ENCODE measurements at regions not wholly inside any gene's neighbourhood (a gene's known extent, or its start where the extent isn't known, plus 50 kb on each side); places are given as distances from the start of the nearest gene placed in this dataset.
A peak's percentile ranks its signal among the peaks of the same experiment; 100 is the strongest.

DNA sequence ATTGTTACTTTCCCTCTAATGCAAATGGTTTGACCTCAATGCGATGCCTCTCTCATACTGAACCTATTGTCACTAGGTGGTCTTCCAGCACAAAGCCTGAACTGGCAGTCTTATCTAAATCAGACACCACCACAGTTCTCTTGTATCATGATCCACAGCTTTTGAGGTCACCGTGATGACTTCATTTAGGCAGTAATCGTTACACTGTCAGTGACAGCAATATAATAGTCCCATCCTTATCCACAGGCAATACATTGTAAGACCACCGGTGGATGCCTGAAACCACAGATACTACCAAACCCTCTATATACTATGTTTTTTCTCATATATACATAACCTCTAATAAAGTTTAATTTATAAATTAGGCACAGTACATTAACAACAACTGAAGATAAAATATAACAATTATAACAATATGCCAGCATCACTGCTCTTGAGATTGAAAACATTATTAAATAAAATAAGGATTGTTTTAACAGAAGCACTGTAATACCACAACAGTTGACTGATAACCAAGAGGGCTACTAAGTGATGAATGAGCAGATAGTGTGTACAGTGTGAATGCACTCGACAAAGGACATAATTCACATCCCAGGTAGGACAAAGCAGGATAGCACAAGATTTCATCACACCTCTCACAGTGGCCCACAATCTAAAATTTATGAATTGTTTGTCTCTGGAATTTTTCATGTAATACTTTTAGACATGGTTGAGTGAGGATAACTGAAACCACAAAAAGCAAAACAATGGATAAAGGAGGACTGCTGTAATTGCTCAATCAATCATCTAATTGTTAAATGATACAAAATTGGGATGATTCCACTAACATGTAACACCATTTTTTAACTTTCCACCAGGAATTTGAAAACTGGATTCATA, 419.4 kb downstream of the CENPC start:
- no peak overlapping the region for H3K4me2 ChIP-seq (ENCODE audit: low read length)
- H3K9me3 ChIP-seq (ENCODE audit: control insufficient read depth, insufficient read depth, low read length): no peaks in the 10 kb centered on the region
- H3K4me1 ChIP-seq (ENCODE audit: control insufficient read depth, low read length): no peaks in the 10 kb centered on the region
- H3K36me3 ChIP-seq (ENCODE audit: control insufficient read depth, low read length): no peaks in the 10 kb centered on the region
- no peak for TF ChIP-seq EZH2phosphoT487 (IDR thresholded peaks at IDR 0.05; ENCODE audit: borderline replicate concordance, low read length)
- TF ChIP-seq, protein P1, sequence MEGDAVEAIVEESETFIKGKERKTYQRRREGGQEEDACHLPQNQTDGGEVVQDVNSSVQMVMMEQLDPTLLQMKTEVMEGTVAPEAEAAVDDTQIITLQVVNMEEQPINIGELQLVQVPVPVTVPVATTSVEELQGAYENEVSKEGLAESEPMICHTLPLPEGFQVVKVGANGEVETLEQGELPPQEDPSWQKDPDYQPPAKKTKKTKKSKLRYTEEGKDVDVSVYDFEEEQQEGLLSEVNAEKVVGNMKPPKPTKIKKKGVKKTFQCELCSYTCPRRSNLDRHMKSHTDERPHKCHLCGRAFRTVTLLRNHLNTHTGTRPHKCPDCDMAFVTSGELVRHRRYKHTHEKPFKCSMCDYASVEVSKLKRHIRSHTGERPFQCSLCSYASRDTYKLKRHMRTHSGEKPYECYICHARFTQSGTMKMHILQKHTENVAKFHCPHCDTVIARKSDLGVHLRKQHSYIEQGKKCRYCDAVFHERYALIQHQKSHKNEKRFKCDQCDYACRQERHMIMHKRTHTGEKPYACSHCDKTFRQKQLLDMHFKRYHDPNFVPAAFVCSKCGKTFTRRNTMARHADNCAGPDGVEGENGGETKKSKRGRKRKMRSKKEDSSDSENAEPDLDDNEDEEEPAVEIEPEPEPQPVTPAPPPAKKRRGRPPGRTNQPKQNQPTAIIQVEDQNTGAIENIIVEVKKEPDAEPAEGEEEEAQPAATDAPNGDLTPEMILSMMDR (IDR thresholded peaks at IDR 0.05; ENCODE audit: low read depth, low read length, poor library complexity, severe bottlenecking): no peak
- no peaks in the 10 kb centered on the region for H3K9me2 ChIP-seq (replicated peaks; ENCODE audit: control insufficient read depth, low read length)
- H3K27me3 ChIP-seq (ENCODE audit: control insufficient read depth, low read length): no peaks in the 10 kb centered on the region
- no peak overlapping the region for H3K27ac ChIP-seq (ENCODE audit: low read depth, low read length)
- no peaks in the 10 kb centered on the region for H4K20me1 ChIP-seq (ENCODE audit: control insufficient read depth, insufficient read depth, low read depth, low read length)
- no peaks in the 10 kb centered on the region for H3K79me2 ChIP-seq (ENCODE audit: control insufficient read depth, low read length)
- no peak overlapping the region for H3K4me3 ChIP-seq (ENCODE audit: low read length)
- H3F3A ChIP-seq (ENCODE audit: control insufficient read depth, insufficient read depth): no peaks in the 10 kb centered on the region

DNA sequence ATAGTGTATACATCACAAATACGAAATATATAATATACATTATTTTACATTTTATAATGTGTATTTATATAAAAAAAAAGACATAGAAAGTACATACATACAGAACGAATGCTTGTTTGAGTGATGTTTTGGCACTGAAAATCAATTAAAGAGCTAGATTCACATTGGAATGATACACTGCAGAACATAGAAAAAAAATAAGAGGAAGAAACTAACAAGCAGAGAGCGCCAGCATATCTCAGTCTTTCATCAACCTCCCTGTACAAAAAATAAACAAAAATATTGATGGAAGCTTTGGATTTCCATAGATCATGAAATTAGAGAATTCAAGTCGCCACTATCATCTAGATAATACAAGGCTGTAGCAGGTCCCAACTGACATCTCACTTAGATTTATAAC, 420.6 kb downstream of the CENPC start:
- H3K4me1 ChIP-seq (ENCODE audit: control insufficient read depth, low read length): no peaks in the 10 kb centered on the region
- no peaks in the 10 kb centered on the region for H3K36me3 ChIP-seq (ENCODE audit: control insufficient read depth, low read length)
- H3K9me3 ChIP-seq (ENCODE audit: control insufficient read depth, insufficient read depth, low read length): no peaks in the 10 kb centered on the region
- H3K4me2 ChIP-seq (ENCODE audit: low read length): no peak overlapping the region
- no peaks in the 10 kb centered on the region for H3F3A ChIP-seq (ENCODE audit: control insufficient read depth, insufficient read depth)
- no peaks in the 10 kb centered on the region for H3K9me2 ChIP-seq (replicated peaks; ENCODE audit: control insufficient read depth, low read length)
- no peak overlapping the region for H3K4me3 ChIP-seq (ENCODE audit: low read length)
- H4K20me1 ChIP-seq (ENCODE audit: control insufficient read depth, insufficient read depth, low read depth, low read length): no peaks in the 10 kb centered on the region
- no peaks in the 10 kb centered on the region for H3K79me2 ChIP-seq (ENCODE audit: control insufficient read depth, low read length)
- H3K27ac ChIP-seq (ENCODE audit: low read depth, low read length): no peak overlapping the region
- no peaks in the 10 kb centered on the region for H3K27me3 ChIP-seq (ENCODE audit: control insufficient read depth, low read length)
- TF ChIP-seq EZH2phosphoT487 (IDR thresholded peaks at IDR 0.05; ENCODE audit: borderline replicate concordance, low read length): no peak
- TF ChIP-seq, protein P1 (IDR thresholded peaks at IDR 0.05; ENCODE audit: low read depth, low read length, poor library complexity, severe bottlenecking): no peak

DNA sequence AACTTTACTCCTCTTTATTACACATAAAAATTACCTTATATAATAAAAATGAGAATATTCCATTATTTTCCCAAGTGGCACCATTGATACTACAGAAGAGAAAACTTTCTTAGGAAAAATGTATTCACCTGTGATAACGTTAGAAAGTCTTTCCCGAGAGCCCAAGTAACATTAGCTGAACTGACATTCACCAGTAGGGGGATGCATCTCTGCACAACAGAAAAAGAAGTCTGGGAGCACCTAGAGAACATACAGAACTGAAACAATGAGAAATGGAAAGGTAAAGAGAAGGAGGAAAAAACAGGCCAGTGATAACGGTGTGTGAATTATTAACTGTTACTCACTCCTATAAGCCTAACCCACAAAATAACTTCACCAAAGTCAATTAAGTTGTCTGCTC, 423.3 kb downstream of the CENPC start:
- Histone ChIP-seq H3K9me2 (replicated peaks; ENCODE audit: control insufficient read depth, low read length) (no peaks in the 10 kb centered on the region), H4K20me1 (ENCODE audit: control insufficient read depth, insufficient read depth, low read depth, low read length) (no peaks in the 10 kb centered on the region), H3K4me2 (ENCODE audit: low read length) (no peak overlapping the region), H3K9me3 (ENCODE audit: control insufficient read depth, insufficient read depth, low read length) (no peaks in the 10 kb centered on the region), H3K79me2 (ENCODE audit: control insufficient read depth, low read length) (no peaks in the 10 kb centered on the region), H3K36me3 (ENCODE audit: control insufficient read depth, low read length) (no peaks in the 10 kb centered on the region), H3K27ac (ENCODE audit: low read depth, low read length) (no peak overlapping the region), H3K4me1 (ENCODE audit: control insufficient read depth, low read length) (no peaks in the 10 kb centered on the region), H3K4me3 (ENCODE audit: low read length) (no peak overlapping the region), H3K27me3 (ENCODE audit: control insufficient read depth, low read length) (no peaks in the 10 kb centered on the region), H3F3A (ENCODE audit: control insufficient read depth, insufficient read depth) (no peaks in the 10 kb centered on the region)
- no peak for TF ChIP-seq EZH2phosphoT487 (IDR thresholded peaks at IDR 0.05; ENCODE audit: borderline replicate concordance, low read length)
- TF ChIP-seq, protein P1 (IDR thresholded peaks at IDR 0.05; ENCODE audit: low read depth, low read length, poor library complexity, severe bottlenecking): peak; percentile 29
